GM12864 (cell line): ENCODE measurements at regions not wholly inside any gene's neighbourhood (a gene's known extent, or its start where the extent isn't known, plus 50 kb on each side); places are given as distances from the start of the nearest gene placed in this dataset.

Experiments used
- DNase-seq: peaks from one replicate; pipeline ENCODE4 v3.0.0-alpha.2; 2011; ENCODE audit warnings: low read depth
- H3K4me3 ChIP-seq: 2 replicates; pipeline ENCODE4 v1.5.1; 2011; ENCODE audit warnings: mild to moderate bottlenecking, low read depth, low read length, control low read depth
- CTCF ChIP-seq: IDR thresholded peaks from 2 replicates; pipeline ENCODE4 v1.5.1; 2011; ENCODE audit warnings: low read depth, mild to moderate bottlenecking, moderate library complexity, low read length, control low read depth, inconsistent platforms; ENCODE audit errors: missing control alignments

GRCh38 chr1:185477638-185478580 is 160.9 kb upstream of the IVNS1ABP start:
- H3K4me3 ChIP-seq, result no peak overlapping the region
- no peak for TF ChIP-seq CTCF
- DNase-seq, result no peak

GRCh38 chr1:185474440-185475149 is 157.6 kb upstream of the IVNS1ABP start:
- no peak overlapping the region for H3K4me3 ChIP-seq
- no peak for DNase-seq
- no peak for TF ChIP-seq CTCF

- TF ChIP-seq CTCF, result no peak
- no peak overlapping the region for H3K4me3 ChIP-seq
- DNase-seq, result no peak
These were observed 156.1 kb upstream of the IVNS1ABP start for GRCh38 chr1:185473186-185473585.

DNA sequence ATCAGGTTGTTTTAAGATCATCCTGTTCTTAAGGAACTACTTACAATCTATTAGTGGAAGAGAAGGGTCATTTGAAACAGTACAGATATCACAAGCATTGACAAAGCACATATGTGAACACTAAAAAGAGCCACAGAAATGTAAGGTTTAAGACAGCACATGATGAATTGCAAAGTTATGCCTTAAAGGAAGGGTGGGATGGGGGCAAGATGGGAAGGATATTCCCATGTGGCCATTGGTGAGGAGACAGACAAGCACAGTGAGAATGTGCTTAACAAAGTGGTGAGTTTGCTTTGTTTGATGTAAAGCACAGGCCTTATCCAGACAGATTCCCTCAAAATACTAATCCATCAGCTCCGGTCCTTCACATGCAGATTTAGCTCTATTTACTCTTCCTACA is 151.6 kb upstream of the IVNS1ABP start:
- TF ChIP-seq CTCF, result no peak
- no peak overlapping the region for H3K4me3 ChIP-seq
- no peak for DNase-seq

DNA sequence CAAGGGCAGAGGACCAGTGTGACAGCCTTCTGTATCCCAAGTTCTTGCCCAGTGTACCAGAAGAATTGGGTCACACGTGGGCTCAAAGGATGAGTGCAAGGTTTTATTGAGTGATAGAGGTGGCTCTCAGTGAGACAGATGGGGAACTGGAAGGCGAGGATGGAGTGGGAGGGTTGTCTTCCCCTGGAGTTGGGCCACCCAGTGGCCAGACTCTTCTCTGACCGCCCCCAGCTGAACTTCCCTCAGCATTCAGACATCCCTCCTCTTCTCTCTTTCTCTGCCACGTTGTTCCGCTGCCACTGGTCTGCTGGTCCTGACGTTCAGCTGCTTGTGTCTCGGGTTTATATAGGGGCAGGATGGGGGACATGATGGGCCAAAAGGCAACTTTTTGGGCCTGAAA is 150.1 kb upstream of the IVNS1ABP start:
- no peak overlapping the region for H3K4me3 ChIP-seq
- DNase-seq, result no peak
- no peak for TF ChIP-seq CTCF

DNA sequence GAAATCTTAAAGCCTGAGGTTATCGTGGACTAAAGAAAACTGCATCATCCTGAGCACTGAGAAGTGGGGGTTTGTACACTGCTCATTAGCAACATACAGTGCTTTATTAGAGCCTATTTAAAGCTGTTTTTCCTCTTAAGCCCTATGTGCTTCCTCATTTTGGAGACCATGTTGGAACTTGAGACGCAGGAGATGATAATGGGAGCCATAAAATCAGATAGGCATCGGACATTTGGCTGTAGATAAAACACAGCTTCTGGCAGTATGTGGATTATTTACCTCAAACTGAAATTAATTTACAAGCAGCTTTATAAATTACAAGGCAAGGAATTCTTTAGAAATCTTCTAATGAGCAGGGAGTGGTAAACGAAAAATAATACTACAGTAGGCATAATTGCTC is 147.7 kb upstream of the IVNS1ABP start:
- no peak for DNase-seq
- no peak overlapping the region for H3K4me3 ChIP-seq
- TF ChIP-seq CTCF, result no peak
